ENCODE measurements at regions not wholly inside any gene's neighbourhood (a gene's known extent, or its start where the extent isn't known, plus 50 kb on each side); places are given as distances from the start of the nearest gene placed in this dataset.

DNA sequence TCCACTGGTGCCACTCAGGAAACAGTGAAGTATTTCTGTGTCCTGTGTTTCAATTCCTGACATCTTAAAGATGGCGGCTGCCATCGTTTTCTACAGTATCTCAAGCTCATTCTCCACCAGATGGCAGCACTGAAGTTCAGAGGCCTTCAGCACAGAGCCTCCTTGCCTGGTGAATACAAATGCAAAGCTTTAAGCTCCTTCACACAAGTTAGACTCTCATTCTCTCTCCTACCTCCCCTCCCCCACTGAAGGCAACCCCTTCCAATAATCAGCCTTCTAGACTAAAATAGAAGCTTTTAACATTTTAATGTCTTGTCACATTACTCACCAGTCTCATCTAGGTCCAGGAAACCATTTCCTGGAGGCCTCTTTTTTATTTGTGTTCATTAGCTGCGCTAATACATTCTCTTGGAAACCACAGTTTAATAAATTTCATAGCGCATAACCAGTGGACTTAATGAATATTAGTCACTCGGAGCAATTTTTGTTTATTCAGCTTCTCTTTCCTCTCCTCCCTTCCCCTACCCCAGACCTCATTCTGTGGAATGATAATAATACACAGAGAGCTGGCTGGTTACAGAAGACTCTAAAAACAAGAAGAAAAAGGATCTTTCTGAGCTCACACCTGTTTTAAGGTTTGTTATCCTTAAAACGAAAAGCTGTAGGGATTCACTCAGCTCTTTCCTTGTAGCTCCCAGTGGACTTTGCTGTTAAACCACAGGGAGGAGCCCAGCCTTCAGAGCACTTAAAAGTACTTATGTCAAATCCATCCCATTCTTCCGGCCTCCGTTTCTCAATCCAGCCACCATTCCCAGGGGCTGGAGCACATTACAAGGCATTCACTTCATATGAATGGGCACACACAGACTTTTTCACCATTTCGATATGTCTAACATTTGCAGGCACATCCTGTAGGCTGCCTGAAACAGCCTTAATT lies 384.9 kb downstream of the HLX start:
- no peak overlapping the region for H2AFZ ChIP-seq
- TF ChIP-seq, protein P1, sequence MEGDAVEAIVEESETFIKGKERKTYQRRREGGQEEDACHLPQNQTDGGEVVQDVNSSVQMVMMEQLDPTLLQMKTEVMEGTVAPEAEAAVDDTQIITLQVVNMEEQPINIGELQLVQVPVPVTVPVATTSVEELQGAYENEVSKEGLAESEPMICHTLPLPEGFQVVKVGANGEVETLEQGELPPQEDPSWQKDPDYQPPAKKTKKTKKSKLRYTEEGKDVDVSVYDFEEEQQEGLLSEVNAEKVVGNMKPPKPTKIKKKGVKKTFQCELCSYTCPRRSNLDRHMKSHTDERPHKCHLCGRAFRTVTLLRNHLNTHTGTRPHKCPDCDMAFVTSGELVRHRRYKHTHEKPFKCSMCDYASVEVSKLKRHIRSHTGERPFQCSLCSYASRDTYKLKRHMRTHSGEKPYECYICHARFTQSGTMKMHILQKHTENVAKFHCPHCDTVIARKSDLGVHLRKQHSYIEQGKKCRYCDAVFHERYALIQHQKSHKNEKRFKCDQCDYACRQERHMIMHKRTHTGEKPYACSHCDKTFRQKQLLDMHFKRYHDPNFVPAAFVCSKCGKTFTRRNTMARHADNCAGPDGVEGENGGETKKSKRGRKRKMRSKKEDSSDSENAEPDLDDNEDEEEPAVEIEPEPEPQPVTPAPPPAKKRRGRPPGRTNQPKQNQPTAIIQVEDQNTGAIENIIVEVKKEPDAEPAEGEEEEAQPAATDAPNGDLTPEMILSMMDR (IDR thresholded peaks at IDR 0.05): no peak
- no peaks in the 10 kb centered on the region for H3K79me2 ChIP-seq
- H3K9ac ChIP-seq: no peak overlapping the region
- H3K4me3 ChIP-seq (ENCODE audit: low read depth, low read length): no peak overlapping the region
- no peak overlapping the region for H3K4me2 ChIP-seq (ENCODE audit: low read length)
- H3K27ac ChIP-seq: no peak overlapping the region
- no peaks in the 10 kb centered on the region for H3K36me3 ChIP-seq (ENCODE audit: control insufficient read depth, insufficient read depth, low read length)
- H3K4me1 ChIP-seq: no peaks in the 10 kb centered on the region
- no peaks in the 10 kb centered on the region for H3K27me3 ChIP-seq (ENCODE audit: control insufficient read depth, insufficient read depth, low read length)
- no peaks in the 10 kb centered on the region for H3K9me3 ChIP-seq (ENCODE audit: control insufficient read depth, low read length)

DNA sequence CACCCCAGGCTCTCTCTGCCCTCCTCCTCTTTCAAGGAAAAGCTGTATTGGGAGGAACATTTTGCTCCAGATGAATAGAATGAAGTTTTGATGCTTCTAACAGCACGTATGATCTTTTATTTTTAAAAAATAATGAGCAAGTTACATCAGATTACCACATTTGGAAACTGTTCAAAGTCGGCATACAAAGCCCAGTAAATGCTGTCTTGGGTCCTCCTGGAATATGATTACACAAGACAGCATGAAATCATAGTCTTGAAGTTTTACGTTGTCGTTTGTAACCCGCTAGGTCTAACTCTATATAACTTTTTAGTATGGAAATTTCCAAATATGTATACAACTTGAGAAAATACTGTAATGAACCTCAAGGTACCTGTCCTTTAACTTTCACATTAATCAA lies 385.6 kb downstream of the HLX start:
- no peak overlapping the region for H3K27ac ChIP-seq
- no peak overlapping the region for H3K9ac ChIP-seq
- no peaks in the 10 kb centered on the region for H3K36me3 ChIP-seq (ENCODE audit: control insufficient read depth, insufficient read depth, low read length)
- no peaks in the 10 kb centered on the region for H3K27me3 ChIP-seq (ENCODE audit: control insufficient read depth, insufficient read depth, low read length)
- H3K4me2 ChIP-seq (ENCODE audit: low read length): no peak overlapping the region
- no peak overlapping the region for H3K4me3 ChIP-seq (ENCODE audit: low read depth, low read length)
- no peaks in the 10 kb centered on the region for H3K79me2 ChIP-seq
- H3K4me1 ChIP-seq: no peaks in the 10 kb centered on the region
- H3K9me3 ChIP-seq (ENCODE audit: control insufficient read depth, low read length): no peaks in the 10 kb centered on the region
- TF ChIP-seq, protein P1 (IDR thresholded peaks at IDR 0.05): no peak
- no peak overlapping the region for H2AFZ ChIP-seq

DNA sequence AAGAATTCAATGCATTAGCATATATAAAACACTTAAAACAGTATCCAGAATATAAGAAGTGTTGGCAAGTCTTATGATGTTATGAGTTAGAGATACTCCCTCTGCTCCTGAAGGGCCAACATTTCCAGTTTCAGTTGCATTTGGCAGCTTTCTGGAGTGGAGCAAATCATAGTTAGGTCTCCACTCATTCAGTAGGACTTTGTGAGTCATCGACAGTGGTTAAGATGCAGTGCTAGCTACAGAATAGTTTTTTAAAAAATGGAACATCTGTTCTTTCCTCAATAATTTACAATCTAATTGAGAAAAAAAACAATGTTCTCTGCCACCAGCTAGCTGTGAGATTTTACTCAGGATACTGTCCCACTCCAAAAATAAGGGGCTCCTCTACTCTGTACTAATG lies 389.1 kb downstream of the HLX start:
- Histone ChIP-seq H3K4me3 (ENCODE audit: low read depth, low read length) (no peak overlapping the region), H3K9ac (no peak overlapping the region), H3K27me3 (ENCODE audit: control insufficient read depth, insufficient read depth, low read length) (no peaks in the 10 kb centered on the region), H3K4me2 (ENCODE audit: low read length) (no peak overlapping the region), H3K79me2 (no peaks in the 10 kb centered on the region), H3K36me3 (ENCODE audit: control insufficient read depth, insufficient read depth, low read length) (no peaks in the 10 kb centered on the region), H3K27ac (no peak overlapping the region), H2AFZ (no peak overlapping the region), H3K9me3 (ENCODE audit: control insufficient read depth, low read length) (no peaks in the 10 kb centered on the region), H3K4me1 (no peaks in the 10 kb centered on the region)
- TF ChIP-seq, protein P1 (IDR thresholded peaks at IDR 0.05): no peak

DNA sequence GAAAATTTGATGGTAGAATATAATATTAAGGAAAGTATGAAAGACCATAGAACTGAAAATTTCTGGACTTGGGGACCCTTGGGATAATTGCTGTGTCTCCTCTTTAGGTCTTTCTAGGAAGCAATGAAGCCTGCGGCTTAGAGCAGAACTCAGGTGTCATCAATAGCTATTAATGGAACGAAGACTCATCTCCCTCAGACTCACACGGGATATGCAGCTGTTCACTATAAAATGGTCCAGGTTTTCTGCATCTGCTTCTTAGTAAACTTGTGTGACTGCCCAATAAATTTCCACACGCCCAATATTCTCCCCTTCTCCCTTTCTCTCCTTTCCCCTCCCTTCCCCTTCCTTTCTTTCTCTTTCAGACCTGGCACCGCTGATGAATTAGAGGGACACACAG lies 392.5 kb downstream of the HLX start:
- Histone ChIP-seq H3K4me2 (ENCODE audit: low read length) (no peak overlapping the region), H3K9ac (no peak overlapping the region), H3K27ac (no peak overlapping the region), H3K27me3 (ENCODE audit: control insufficient read depth, insufficient read depth, low read length) (no peaks in the 10 kb centered on the region), H3K4me1 (no peaks in the 10 kb centered on the region), H3K79me2 (no peaks in the 10 kb centered on the region), H3K9me3 (ENCODE audit: control insufficient read depth, low read length) (no peaks in the 10 kb centered on the region), H2AFZ (no peak overlapping the region), H3K4me3 (ENCODE audit: low read depth, low read length) (no peak overlapping the region), H3K36me3 (ENCODE audit: control insufficient read depth, insufficient read depth, low read length) (no peaks in the 10 kb centered on the region)
- TF ChIP-seq, protein P1 (IDR thresholded peaks at IDR 0.05): no peak

DNA sequence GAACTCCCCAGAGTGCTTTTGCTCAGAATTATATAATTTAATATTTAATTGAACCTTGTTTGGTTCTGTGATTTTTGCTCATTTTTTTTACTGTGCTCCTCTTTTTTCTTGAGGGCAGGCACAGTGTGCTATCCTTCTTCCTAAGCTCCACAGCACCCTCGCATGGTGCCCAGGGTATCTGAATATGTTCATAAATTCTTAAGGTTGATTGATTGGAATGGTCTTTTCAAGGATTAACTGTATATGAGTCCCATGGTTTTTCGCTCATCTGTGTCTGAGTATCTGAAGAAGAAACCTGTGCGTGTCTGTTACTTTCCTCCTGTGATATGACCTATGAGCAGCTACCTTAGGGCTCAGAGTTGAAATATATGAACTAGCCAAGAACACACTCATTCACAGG lies 393.7 kb downstream of the HLX start:
- H3K79me2 ChIP-seq: no peaks in the 10 kb centered on the region
- H3K4me3 ChIP-seq (ENCODE audit: low read depth, low read length): no peak overlapping the region
- H2AFZ ChIP-seq: no peak overlapping the region
- TF ChIP-seq, protein P1 (IDR thresholded peaks at IDR 0.05): no peak
- H3K4me1 ChIP-seq: no peaks in the 10 kb centered on the region
- H3K4me2 ChIP-seq (ENCODE audit: low read length): no peak overlapping the region
- H3K27me3 ChIP-seq (ENCODE audit: control insufficient read depth, insufficient read depth, low read length): no peaks in the 10 kb centered on the region
- no peaks in the 10 kb centered on the region for H3K36me3 ChIP-seq (ENCODE audit: control insufficient read depth, insufficient read depth, low read length)
- H3K27ac ChIP-seq: no peak overlapping the region
- H3K9ac ChIP-seq: no peak overlapping the region
- H3K9me3 ChIP-seq (ENCODE audit: control insufficient read depth, low read length): no peaks in the 10 kb centered on the region
